IMR-90 (cell line): ENCODE measurements at regions not wholly inside any gene's neighbourhood (a gene's known extent, or its start where the extent isn't known, plus 50 kb on each side); places are given as distances from the start of the nearest gene placed in this dataset.
"Not testable (repeated sequence)": the region's sequence is repeated elsewhere in the genome, so short reads cannot be mapped to it uniquely, and the experiment has no call there.

ENCODE experiments used
- ATAC-seq: fragments of 200-7000 bp; cut with Tn5 transposase; 2 replicates; pipeline ENCODE4 v1.9.1; 2020; ENCODE audit warnings: low read depth, mild to moderate bottlenecking, moderate library complexity
- BruUV-seq: library from RNA; stranded (reverse); fragments of 400-500 nt; replicated peaks from 2 replicates; lab custom pipeline; 2021; lab: Mats Ljungman, UMichigan
- CTCF ChIA-PET: fragments of 300-600 bp; formaldehyde crosslinking; extraction: SDS; loops from one replicate; lab custom pipeline; 2021; ENCODE audit warnings: antibody characterized with exemption; lab: Yijun Ruan, JAX
- POLR2A ChIA-PET: fragments of 300-600 bp; sonication (Branson Sonifier 250); formaldehyde crosslinking; loops from one replicate; lab custom pipeline; 2022; ENCODE audit warnings: antibody characterized with exemption; ENCODE audit not compliant: unreplicated experiment; lab: Charles Lee
- DNase-seq: peaks from one replicate; pipeline ENCODE4 v3.0.0; 2013
- H2AFZ ChIP-seq: replicated peaks from 2 replicates; pipeline ENCODE3; 2013; ENCODE audit warnings: low read length, mild to moderate bottlenecking; ENCODE audit not compliant: poor library complexity
- H2AK5ac ChIP-seq: 2 replicates; pipeline ENCODE4 v1.6.1; 2013; ENCODE audit warnings: low read depth, low read length, inconsistent platforms
- H2AK9ac ChIP-seq: replicated peaks from 2 replicates; pipeline ENCODE3; 2013; ENCODE audit warnings: mild to moderate bottlenecking, low read depth, low read length, moderate library complexity; ENCODE audit not compliant: poor library complexity
- H2BK120ac ChIP-seq: 2 replicates; pipeline ENCODE4 v1.6.1; 2013; ENCODE audit warnings: low read depth, low read length, inconsistent platforms
- H2BK15ac ChIP-seq: 3 replicates; pipeline ENCODE4 v1.6.1; 2013; ENCODE audit warnings: low read depth, low read length, inconsistent platforms
- H2BK20ac ChIP-seq: 2 replicates; pipeline ENCODE4 v1.6.1; 2013; ENCODE audit warnings: low read depth, mild to moderate bottlenecking, inconsistent platforms, low read length, moderate library complexity
- H2BK5ac ChIP-seq: 2 replicates; pipeline ENCODE4 v1.6.1; 2013; ENCODE audit warnings: mild to moderate bottlenecking, low read depth, low read length, inconsistent platforms; ENCODE audit not compliant: poor library complexity, severe bottlenecking
- H3K14ac ChIP-seq: replicated peaks from 2 replicates; pipeline ENCODE4 v1.6.1; 2013; ENCODE audit warnings: low read depth, low read length, inconsistent platforms
- H3K18ac ChIP-seq: 2 replicates; pipeline ENCODE4 v1.6.1; 2013; ENCODE audit warnings: low read depth, low read length, control low read depth
- H3K23ac ChIP-seq: 2 replicates; pipeline ENCODE4 v1.6.1; 2013; ENCODE audit warnings: low read depth, low read length, inconsistent platforms
- H3K27ac ChIP-seq: 2 replicates; pipeline ENCODE4 v1.5.1; 2013; ENCODE audit warnings: mild to moderate bottlenecking, control low read depth, low read length; ENCODE audit not compliant: insufficient read depth
- H3K27me3 ChIP-seq: 2 replicates; pipeline ENCODE4 v1.6.1; 2013; ENCODE audit warnings: low read length; ENCODE audit not compliant: control insufficient read depth, insufficient read depth
- H3K36me3 ChIP-seq: 2 replicates; pipeline ENCODE4 v1.6.1; 2013; ENCODE audit warnings: low read length, mixed read lengths; ENCODE audit not compliant: control insufficient read depth, insufficient read depth
- H3K4ac ChIP-seq: 2 replicates; pipeline ENCODE4 v1.6.1; 2013; ENCODE audit warnings: low read depth, low read length, inconsistent platforms
- H3K4me1 ChIP-seq: 2 replicates; pipeline ENCODE4 v1.6.1; 2013; ENCODE audit warnings: low read length, mixed read lengths; ENCODE audit not compliant: control insufficient read depth, insufficient read depth
- H3K4me2 ChIP-seq: 2 replicates; pipeline ENCODE4 v1.6.1; 2013; ENCODE audit warnings: low read depth, mild to moderate bottlenecking, control low read depth, low read length, moderate library complexity
- H3K4me3 ChIP-seq: 2 replicates; pipeline ENCODE4 v1.5.1; 2013; ENCODE audit warnings: low read depth, mild to moderate bottlenecking, control low read depth, low read length, moderate library complexity; ENCODE audit not compliant: insufficient read depth
- H3K56ac ChIP-seq: 2 replicates; pipeline ENCODE4 v1.6.1; 2013; ENCODE audit warnings: low read length, inconsistent platforms; ENCODE audit not compliant: insufficient read depth; ENCODE audit errors: extremely low read depth
- H3K79me1 ChIP-seq, 2 experiments: 2 replicates each; pipeline ENCODE4 v1.6.1; 2013; ENCODE audit warnings: low read length in 2 of 2, inconsistent platforms in 1 of 2, low read depth in 1 of 2
- H3K9ac ChIP-seq: 2 replicates; pipeline ENCODE4 v1.6.1; 2013; ENCODE audit warnings: low read depth, low read length, control low read depth
- H3K9me1 ChIP-seq: 2 replicates; pipeline ENCODE4 v1.6.1; 2013; ENCODE audit warnings: low read length, inconsistent platforms; ENCODE audit not compliant: insufficient read depth
- H3K9me3 ChIP-seq: 2 replicates; pipeline ENCODE4 v1.6.1; 2013; ENCODE audit warnings: low read length; ENCODE audit not compliant: control insufficient read depth, insufficient read depth
- H4K20me1 ChIP-seq: 2 replicates; pipeline ENCODE4 v1.6.1; 2013; ENCODE audit warnings: low read length, inconsistent platforms; ENCODE audit not compliant: insufficient read depth
- H4K5ac ChIP-seq: 2 replicates; pipeline ENCODE4 v1.6.1; 2013; ENCODE audit warnings: mild to moderate bottlenecking, low read depth, low read length, control low read depth
- H4K8ac ChIP-seq, 2 experiments: 2 replicates each; pipeline ENCODE4 v1.6.1; 2013; ENCODE audit warnings: low read depth in 2 of 2, low read length in 2 of 2, control low read depth in 1 of 2, inconsistent platforms in 1 of 2
- H4K91ac ChIP-seq: 2 replicates; pipeline ENCODE4 v1.6.1; 2013; ENCODE audit warnings: low read depth, low read length, inconsistent platforms; ENCODE audit not compliant: insufficient read depth
- WGBS, 2 experiments: methylation state at CpG; one replicate each; pipeline versions ENCODE4 v1.1.5 to v1.1.7; 2013; ENCODE audit warnings: missing lambda C conversion rate in 2 of 2; ENCODE audit not compliant: insufficient read length in 1 of 2; ENCODE audit errors: extremely low coverage in 2 of 2; 5-methylcytosine and 5-hydroxymethylcytosine counted together
- dilution Hi-C: fragments of 300-500 bp; cut with HindIII; formaldehyde crosslinking; loops from one replicate; pipeline ENCODE4 v1.14.3; 2018; ENCODE audit warnings: low sequenced_read_pairs; ENCODE audit not compliant: unreplicated experiment
- in situ Hi-C: fragments of 300-500 bp; cut with MboI; formaldehyde crosslinking; loops from 3 replicates; pipeline ENCODE4 v1.14.3; 2019; ENCODE audit warnings: low sequenced_read_pairs, inconsistent platforms, mixed read lengths
- intact Hi-C: fragments of 100-400 bp; cut with micrococcal nuclease; formaldehyde crosslinking; loops from 2 replicates; pipeline ENCODE4 v1.10.0; 2022

GRCh38 chr2:176796677-176797076, 415.9 kb upstream of the HNRNPA3 start:
- H3K79me1 ChIP-seq: not testable (repeated sequence)

More at GRCh38 chr2:176796677-176797076, 415.9 kb upstream of the HNRNPA3 start:
- H4K5ac ChIP-seq, H3K36me3 ChIP-seq, H3K27ac ChIP-seq, DNase-seq, H2AFZ ChIP-seq, POLR2A ChIA-PET, H2BK20ac ChIP-seq, H3K23ac ChIP-seq, BruUV-seq, H2BK15ac ChIP-seq, H3K9me3 ChIP-seq, H3K14ac ChIP-seq, H4K20me1 ChIP-seq, H3K4me1 ChIP-seq, ATAC-seq, H3K18ac ChIP-seq, H2BK120ac ChIP-seq, H4K8ac ChIP-seq, H3K4me3 ChIP-seq, intact Hi-C loops, H2BK5ac ChIP-seq, H3K9ac ChIP-seq, H2AK9ac ChIP-seq, H2AK5ac ChIP-seq, in situ Hi-C loops, H4K91ac ChIP-seq, H3K27me3 ChIP-seq, H3K4me2 ChIP-seq, CTCF ChIA-PET, H3K4ac ChIP-seq, dilution Hi-C loops, H3K9me1 ChIP-seq, H3K56ac ChIP-seq: not testable (repeated sequence)
- WGBS, 2 experiments: 87% methylated on average over 3 of the region's 13 CpGs; no CpG with 5 or more reads in 1 of the 2 experiments
